Body of pancreas (tissue), 4 donors: ENCODE measurements at regions not wholly inside any gene's neighbourhood (a gene's known extent, or its start where the extent isn't known, plus 50 kb on each side); places are given as distances from the start of the nearest gene placed in this dataset.

Source experiments
- ATAC-seq: fragments of 150-250 bp; one replicate; pipeline ENCODE4 v1.9.1; 2016
- DNase-seq, 4 donors: peaks; one replicate each; pipeline ENCODE4 v3.0.0-alpha.2; 2019
- H3K27ac ChIP-seq, 4 donors: fragments of 200-600 bp; sonication (generic); 1 replicate in 3 of 4; 2 replicates in 1 of 4; pipeline versions ENCODE4 v1.5.1 to v1.6.1; 2016 to 2019; ENCODE audit warnings: mild to moderate bottlenecking in 1 of 4, mixed read lengths in 1 of 4, moderate library complexity in 1 of 4
- H3K27me3 ChIP-seq, 2 donors: fragments of 200-600 bp; sonication (generic); one replicate each; pipeline ENCODE4 v1.6.0; 2016; ENCODE audit warnings: mild to moderate bottlenecking in 1 of 2
- H3K36me3 ChIP-seq, 2 donors: fragments of 200-600 bp; sonication (generic); replicated peaks in 1 of 2; 2 replicates each; pipeline ENCODE4 v1.5.1; 2016; ENCODE audit warnings: low read depth in 2 of 2; ENCODE audit not compliant: insufficient read depth in 1 of 2
- H3K4me1 ChIP-seq: fragments of 200-600 bp; sonication (generic); one replicate; pipeline ENCODE4 v1.6.0; 2016
- H3K4me3 ChIP-seq, 2 donors: fragments of 200-600 bp; sonication (generic); 1 replicate in 1 of 2; 2 replicates in 1 of 2; pipeline ENCODE4 v1.5.1; 2016 to 2019
- H3K9me3 ChIP-seq, 3 donors: fragments of 200-600 bp; sonication (generic); 1 replicate in 2 of 3; 2 replicates in 1 of 3; pipeline ENCODE4 v1.5.1; 2016
- POLR2A ChIP-seq, 3 donors: fragments of 450-650 bp; IDR thresholded peaks; one replicate each; pipeline ENCODE4 v1.6.1; 2016; ENCODE audit warnings: antibody characterized with exemption in 3 of 3, mild to moderate bottlenecking in 2 of 3
- WGBS, 2 donors: methylation state at CpG; one replicate each; pipeline ENCODE4 v1.1.5; 2017; 5-methylcytosine and 5-hydroxymethylcytosine counted together
- intact Hi-C: fragments of 100-400 bp; cut with DNase I; formaldehyde crosslinking; loops from one replicate; pipeline ENCODE4 v1.15.1; 2023
- TF ChIP-seq, protein P1 (sequence below), 7 experiments: fragments of 450-650 bp in 4 of 7; fragments of 200-600 bp in 3 of 7; sonication (generic) in 3 of 7; IDR thresholded peaks; one replicate each; pipeline ENCODE4 v1.5.1; 2016 to 2019; ENCODE audit warnings: antibody characterized with exemption in 7 of 7

DNA sequence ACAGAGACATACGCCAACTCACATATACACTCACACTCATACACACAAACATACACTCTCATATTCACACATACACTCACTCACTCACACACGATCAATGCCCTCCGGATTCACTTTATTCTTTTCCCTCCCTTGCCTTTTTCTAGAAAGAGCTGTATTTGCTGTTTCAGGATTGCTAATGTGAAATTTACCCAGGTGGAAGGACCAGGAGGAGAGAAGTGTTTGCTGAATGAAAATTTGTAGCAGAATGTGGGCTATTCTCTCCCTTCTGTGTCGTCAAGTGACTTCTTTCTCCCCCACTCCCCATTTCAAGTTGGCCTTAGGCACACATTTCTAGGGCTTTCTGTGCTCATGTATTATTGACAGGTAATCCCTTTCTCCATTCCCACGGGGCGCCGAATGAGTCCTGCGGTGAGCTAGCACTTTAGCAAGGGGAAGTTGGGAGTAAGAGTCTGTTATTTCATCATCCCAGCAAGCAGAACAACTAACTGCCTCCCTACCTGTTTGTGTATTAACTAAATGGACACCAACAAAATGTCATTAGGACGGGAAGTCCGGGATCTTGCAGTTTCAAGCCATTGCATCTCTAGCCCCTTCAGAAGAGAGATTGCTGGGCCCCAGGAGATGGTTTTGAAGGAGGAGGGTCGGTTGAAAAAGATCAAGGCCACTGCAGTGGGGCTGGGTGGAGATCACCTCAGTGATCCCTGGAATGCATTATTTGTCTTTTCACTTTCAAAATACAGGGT, 97.1 kb upstream of the TAF11L2 start:
- H3K27ac ChIP-seq: no peak overlapping the region

GRCh38 chr5:17401470-17402288, 96.4 kb upstream of the TAF11L2 start:
- ATAC-seq: no peak
- H3K27ac ChIP-seq: no peak overlapping the region
- 19 to 23% methylated on average over 9 of the region's 9 CpGs for WGBS, 2 donors
- no peaks in the 10 kb centered on the region for H3K27me3 ChIP-seq
- intact Hi-C loops: no loop called here
- no peak for DNase-seq
- no peak overlapping the region for H3K4me3 ChIP-seq
- TF ChIP-seq, protein P1, sequence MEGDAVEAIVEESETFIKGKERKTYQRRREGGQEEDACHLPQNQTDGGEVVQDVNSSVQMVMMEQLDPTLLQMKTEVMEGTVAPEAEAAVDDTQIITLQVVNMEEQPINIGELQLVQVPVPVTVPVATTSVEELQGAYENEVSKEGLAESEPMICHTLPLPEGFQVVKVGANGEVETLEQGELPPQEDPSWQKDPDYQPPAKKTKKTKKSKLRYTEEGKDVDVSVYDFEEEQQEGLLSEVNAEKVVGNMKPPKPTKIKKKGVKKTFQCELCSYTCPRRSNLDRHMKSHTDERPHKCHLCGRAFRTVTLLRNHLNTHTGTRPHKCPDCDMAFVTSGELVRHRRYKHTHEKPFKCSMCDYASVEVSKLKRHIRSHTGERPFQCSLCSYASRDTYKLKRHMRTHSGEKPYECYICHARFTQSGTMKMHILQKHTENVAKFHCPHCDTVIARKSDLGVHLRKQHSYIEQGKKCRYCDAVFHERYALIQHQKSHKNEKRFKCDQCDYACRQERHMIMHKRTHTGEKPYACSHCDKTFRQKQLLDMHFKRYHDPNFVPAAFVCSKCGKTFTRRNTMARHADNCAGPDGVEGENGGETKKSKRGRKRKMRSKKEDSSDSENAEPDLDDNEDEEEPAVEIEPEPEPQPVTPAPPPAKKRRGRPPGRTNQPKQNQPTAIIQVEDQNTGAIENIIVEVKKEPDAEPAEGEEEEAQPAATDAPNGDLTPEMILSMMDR (IDR thresholded peaks at IDR 0.05): no peak
- TF ChIP-seq POLR2A (IDR thresholded peaks at IDR 0.05): no peak
- no peaks in the 10 kb centered on the region for H3K36me3 ChIP-seq
- H3K9me3 ChIP-seq: no peaks in the 10 kb centered on the region
- H3K4me1 ChIP-seq: no peaks in the 10 kb centered on the region

More for the DNA sequence above, 97.1 kb upstream of the TAF11L2 start:
- Histone ChIP-seq H3K9me3 (no peaks in the 10 kb centered on the region), H3K36me3 (no peaks in the 10 kb centered on the region), H3K4me3 (no peak overlapping the region), H3K4me1 (no peaks in the 10 kb centered on the region), H3K27me3 (no peaks in the 10 kb centered on the region)
- no peak for DNase-seq
- TF ChIP-seq, protein P1 (IDR thresholded peaks at IDR 0.05): no peak
- no peak for TF ChIP-seq POLR2A (IDR thresholded peaks at IDR 0.05)
- ATAC-seq: no peak
- intact Hi-C loops: no loop called here
- WGBS, 2 donors: 21 to 31% methylated on average over 11 of the region's 11 CpGs

- Histone ChIP-seq H3K36me3 (no peaks in the 10 kb centered on the region), H3K4me3 (no peak overlapping the region), H3K27ac (no peak overlapping the region), H3K9me3 (no peaks in the 10 kb centered on the region), H3K4me1 (no peaks in the 10 kb centered on the region), H3K27me3 (no peaks in the 10 kb centered on the region)
- DNase-seq (no peak), ATAC-seq (no peak)
- intact Hi-C loops: no loop called here
- WGBS, 2 donors: 23 to 24% methylated on average over 10 of the region's 10 CpGs
- TF ChIP-seq, protein P1 (IDR thresholded peaks at IDR 0.05): no peak
- no peak for TF ChIP-seq POLR2A (IDR thresholded peaks at IDR 0.05)
Observed at GRCh38 chr5:17402289-17403121, 95.5 kb upstream of the TAF11L2 start.

DNA sequence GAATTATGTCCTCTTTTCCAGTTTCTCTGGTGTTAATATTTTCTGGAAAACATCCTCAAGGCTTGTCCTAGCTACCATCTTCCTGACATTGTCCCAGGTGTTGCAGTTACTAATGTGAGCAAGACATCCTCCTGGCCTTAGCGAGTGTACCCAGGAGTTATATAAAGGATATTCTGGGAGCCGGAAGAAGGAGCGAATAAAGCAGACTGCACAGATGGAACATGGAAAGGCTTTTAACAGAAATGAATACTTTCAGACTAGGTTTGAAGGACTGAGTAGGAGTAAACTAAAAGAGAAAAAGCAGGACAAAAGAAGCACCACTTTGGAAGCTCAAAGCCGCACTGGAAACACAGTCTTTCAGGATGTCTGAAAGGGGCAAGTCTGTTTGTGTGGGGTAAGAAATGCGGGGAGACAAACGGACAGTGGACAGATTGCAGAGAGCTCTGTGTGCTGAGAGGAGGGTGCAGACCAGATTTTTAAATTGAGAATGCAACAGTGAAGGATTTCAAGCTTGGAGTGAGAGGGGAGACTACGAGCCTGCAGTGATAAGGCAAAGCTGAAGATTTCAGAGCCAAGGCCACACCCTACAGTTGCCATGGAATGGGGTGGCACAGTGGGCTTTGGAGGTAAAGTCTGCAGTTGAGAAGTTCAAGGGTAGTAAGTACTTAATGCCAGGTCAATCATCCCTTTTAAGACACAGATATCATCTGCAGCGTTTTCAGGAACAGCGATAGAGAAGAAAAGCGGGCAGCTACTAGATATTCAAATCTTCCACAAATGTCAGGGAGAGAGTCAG, 94.1 kb upstream of the TAF11L2 start:
- TF ChIP-seq POLR2A (IDR thresholded peaks at IDR 0.05): no peak
- TF ChIP-seq, protein P1 (IDR thresholded peaks at IDR 0.05): no peak
- ATAC-seq: no peak
- no peak overlapping the region for H3K27ac ChIP-seq
- H3K27me3 ChIP-seq: no peaks in the 10 kb centered on the region
- no peaks in the 10 kb centered on the region for H3K36me3 ChIP-seq
- no peaks in the 10 kb centered on the region for H3K9me3 ChIP-seq
- intact Hi-C loops: no loop called here
- DNase-seq: no peak
- no peak overlapping the region for H3K4me3 ChIP-seq
- no peaks in the 10 kb centered on the region for H3K4me1 ChIP-seq
- 45 to 58% methylated on average over 10 of the region's 10 CpGs for WGBS, 2 donors
